ENCODE measurements at regions not wholly inside any gene's neighbourhood (a gene's known extent, or its start where the extent isn't known, plus 50 kb on each side); places are given as distances from the start of the nearest gene placed in this dataset.

GRCh38 chr2:51231071-51231470, 199.1 kb upstream of the NRXN1 start:
- no peak for ATAC-seq

GRCh38 chr2:51225377-51225776, 193.4 kb upstream of the NRXN1 start:
- intact Hi-C loops (cut with DNase I) = no loop called here
- no peaks in the 10 kb centered on the region for H3K27me3 ChIP-seq (ENCODE audit: insufficient read depth in 3 of 3, low read length in 2 of 3)

More at GRCh38 chr2:51231071-51231470, 199.1 kb upstream of the NRXN1 start:
- TF ChIP-seq CTCF (IDR thresholded peaks at IDR 0.05) = no peak
- Histone ChIP-seq H3K27ac (no peak overlapping the region), H3K9me3 (no peaks in the 10 kb centered on the region), H3K36me3 (ENCODE audit: insufficient read depth in 1 of 2, low read depth in 1 of 2) (no peaks in the 10 kb centered on the region), H3K4me1 (no peaks in the 10 kb centered on the region), H3K4me3 (no peak overlapping the region), H3K27me3 (ENCODE audit: insufficient read depth in 3 of 3, low read length in 2 of 3) (no peaks in the 10 kb centered on the region)
- intact Hi-C loops (cut with DNase I) = no loop called here
- WGBS, 3 donors = 25 to 47% (median 31%) methylated on average over 2 of the region's 2 CpGs
- no peak for DNase-seq

DNA sequence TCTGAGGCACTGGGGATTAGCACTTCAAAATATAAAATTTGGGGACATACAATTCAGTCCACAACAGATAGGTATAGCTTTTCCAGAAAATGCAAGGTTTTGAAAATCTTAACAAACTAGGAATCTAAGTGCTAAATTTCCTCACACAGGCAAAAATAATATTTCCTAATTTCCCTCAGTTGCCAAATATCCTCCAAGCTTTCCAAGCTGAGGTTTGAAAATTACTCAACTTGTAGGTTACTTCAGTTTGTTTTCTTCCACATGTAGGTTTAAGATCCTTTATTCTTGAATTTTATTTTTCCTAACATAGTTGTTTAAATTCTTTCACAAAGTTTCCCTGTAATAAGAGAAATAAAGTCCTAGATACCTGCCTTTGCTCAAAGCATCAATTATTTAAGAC, 192.9 kb upstream of the NRXN1 start:
- no peak for TF ChIP-seq CTCF (IDR thresholded peaks at IDR 0.05)
- intact Hi-C loops (cut with DNase I) = no loop called here
- Histone ChIP-seq H3K36me3 (ENCODE audit: insufficient read depth in 1 of 2, low read depth in 1 of 2) (no peaks in the 10 kb centered on the region), H3K27me3 (ENCODE audit: insufficient read depth in 3 of 3, low read length in 2 of 3) (no peaks in the 10 kb centered on the region), H3K27ac (no peak overlapping the region), H3K4me3 (no peak overlapping the region), H3K9me3 (no peaks in the 10 kb centered on the region), H3K4me1 (no peaks in the 10 kb centered on the region)
- no peak for ATAC-seq
- DNase-seq = no peak

More at GRCh38 chr2:51225377-51225776, 193.4 kb upstream of the NRXN1 start:
- TF ChIP-seq CTCF (IDR thresholded peaks at IDR 0.05) = no peak
- Histone ChIP-seq H3K4me1 (no peaks in the 10 kb centered on the region), H3K4me3 (no peak overlapping the region), H3K9me3 (no peaks in the 10 kb centered on the region), H3K36me3 (ENCODE audit: insufficient read depth in 1 of 2, low read depth in 1 of 2) (no peaks in the 10 kb centered on the region), H3K27ac (no peak overlapping the region)
- ATAC-seq (no peak), DNase-seq (no peak)
- WGBS, 3 donors = 60 to 72% (median 71%) methylated on average over 3 of the region's 3 CpGs

GRCh38 chr2:51222106-51222505, 190.2 kb upstream of the NRXN1 start:
- H3K36me3 ChIP-seq (ENCODE audit: insufficient read depth in 1 of 2, low read depth in 1 of 2) = no peaks in the 10 kb centered on the region
- 81 to 86% (median 84%) methylated on average over 4 of the region's 4 CpGs for WGBS, 3 donors
- no peaks in the 10 kb centered on the region for H3K9me3 ChIP-seq

More at GRCh38 chr2:51222106-51222505, 190.2 kb upstream of the NRXN1 start:
- no peaks in the 10 kb centered on the region for H3K4me1 ChIP-seq
- H3K27ac ChIP-seq = no peak overlapping the region
- DNase-seq = no peak
- no peak for TF ChIP-seq CTCF (IDR thresholded peaks at IDR 0.05)
- intact Hi-C loops (cut with DNase I) = no loop called here
- H3K27me3 ChIP-seq (ENCODE audit: insufficient read depth in 3 of 3, low read length in 2 of 3) = no peaks in the 10 kb centered on the region
- H3K4me3 ChIP-seq = no peak overlapping the region
- ATAC-seq = no peak

Data from psoas muscle (tissue), 7 donors.